Trophoblast cell (in vitro differentiated cells and primary cell): ENCODE measurements at regions not wholly inside any gene's neighbourhood (a gene's known extent, or its start where the extent isn't known, plus 50 kb on each side); places are given as distances from the start of the nearest gene placed in this dataset.
"Not testable (repeated sequence)": the region's sequence is repeated elsewhere in the genome, so short reads cannot be mapped to it uniquely, and the experiment has no call there.

Experiments
- DNase-seq, 2 donors: peaks; one replicate each; pipeline ENCODE4 v3.0.0-alpha.2; 2016
- H2AFZ ChIP-seq: 2 replicates; pipeline ENCODE4 v1.6.1; 2013; ENCODE audit warnings: low read length, moderate library complexity, mild to moderate bottlenecking; ENCODE audit not compliant: insufficient read depth, poor library complexity
- H2AK5ac ChIP-seq: 2 replicates; pipeline ENCODE4 v1.6.1; 2013; ENCODE audit warnings: mild to moderate bottlenecking, low read length
- H2BK120ac ChIP-seq: 2 replicates; pipeline ENCODE4 v1.6.1; 2013; ENCODE audit warnings: low read length, mild to moderate bottlenecking, moderate library complexity; ENCODE audit not compliant: insufficient read depth, poor library complexity
- H2BK12ac ChIP-seq: 2 replicates; pipeline ENCODE4 v1.6.1; 2013; ENCODE audit warnings: mild to moderate bottlenecking, low read length, moderate library complexity
- H2BK5ac ChIP-seq: 2 replicates; pipeline ENCODE4 v1.6.1; 2013; ENCODE audit warnings: low read length, low read depth, moderate library complexity, mild to moderate bottlenecking; ENCODE audit not compliant: poor library complexity
- H3K14ac ChIP-seq: 2 replicates; pipeline ENCODE4 v1.6.1; 2013; ENCODE audit warnings: mild to moderate bottlenecking, low read length
- H3K18ac ChIP-seq: 2 replicates; pipeline ENCODE4 v1.6.1; 2013; ENCODE audit warnings: mild to moderate bottlenecking, low read length
- H3K23ac ChIP-seq: 2 replicates; pipeline ENCODE4 v1.6.1; 2013; ENCODE audit warnings: low read length
- H3K27ac ChIP-seq: 2 replicates; pipeline ENCODE4 v1.5.1; 2013; ENCODE audit warnings: low read depth, mild to moderate bottlenecking, inconsistent platforms, low read length, moderate library complexity
- H3K27me3 ChIP-seq: 2 replicates; pipeline ENCODE4 v1.6.1; 2013; ENCODE audit warnings: inconsistent platforms, mild to moderate bottlenecking, low read length, moderate library complexity; ENCODE audit not compliant: insufficient read depth
- H3K36me3 ChIP-seq, 2 experiments: 1 replicate in 1 of 2; 2 replicates in 1 of 2; pipeline ENCODE4 v1.6.1; 2013; ENCODE audit warnings: low read length in 2 of 2, mild to moderate bottlenecking in 2 of 2, moderate library complexity in 1 of 2; ENCODE audit not compliant: insufficient read depth in 2 of 2, control insufficient read depth in 1 of 2
- H3K4ac ChIP-seq: 2 replicates; pipeline ENCODE4 v1.6.1; 2013; ENCODE audit warnings: low read depth, mild to moderate bottlenecking, low read length, moderate library complexity
- H3K4me1 ChIP-seq, 2 experiments: 1 replicate in 1 of 2; 2 replicates in 1 of 2; pipeline ENCODE4 v1.6.1; 2013; ENCODE audit warnings: low read length in 2 of 2, mild to moderate bottlenecking in 2 of 2, moderate library complexity in 1 of 2; ENCODE audit not compliant: insufficient read depth in 2 of 2, control insufficient read depth in 1 of 2
- H3K4me2 ChIP-seq: 2 replicates; pipeline ENCODE4 v1.6.1; 2013; ENCODE audit warnings: inconsistent platforms, mild to moderate bottlenecking, low read length, moderate library complexity
- H3K4me3 ChIP-seq: 2 replicates; pipeline ENCODE4 v1.5.1; 2013; ENCODE audit warnings: mild to moderate bottlenecking, low read depth, low read length, inconsistent platforms
- H3K79me1 ChIP-seq: one replicate; pipeline ENCODE4 v1.6.1; 2013; ENCODE audit warnings: low read length
- H3K79me2 ChIP-seq: 2 replicates; pipeline ENCODE4 v1.6.1; 2013; ENCODE audit warnings: low read length, mild to moderate bottlenecking; ENCODE audit not compliant: control insufficient read depth, insufficient read depth, poor library complexity
- H3K9ac ChIP-seq: 2 replicates; pipeline ENCODE4 v1.6.1; 2013; ENCODE audit warnings: mild to moderate bottlenecking, low read length
- H3K9me3 ChIP-seq: 2 replicates; pipeline ENCODE4 v1.6.1; 2013; ENCODE audit warnings: low read depth, mild to moderate bottlenecking, control low read depth, inconsistent platforms, low read length; ENCODE audit not compliant: insufficient read depth
- H4K12ac ChIP-seq: 2 replicates; pipeline ENCODE4 v1.6.1; 2013; ENCODE audit warnings: low read depth, mild to moderate bottlenecking, low read length, moderate library complexity
- H4K8ac ChIP-seq: 2 replicates; pipeline ENCODE4 v1.6.1; 2013; ENCODE audit warnings: low read depth, mild to moderate bottlenecking, low read length, moderate library complexity
- H4K91ac ChIP-seq: one replicate; pipeline ENCODE4 v1.6.1; 2013; ENCODE audit warnings: low read depth, mild to moderate bottlenecking, low read length, moderate library complexity
- WGBS: extraction: QIAGEN DNeasy Blood & Tissue Kit; methylation state at CpG from one replicate; pipeline ENCODE4 v1.1.7; 2013; ENCODE audit warnings: missing lambda C conversion rate; ENCODE audit not compliant: insufficient read length, insufficient coverage; ENCODE audit errors: extremely low coverage; 5-methylcytosine and 5-hydroxymethylcytosine counted together

GRCh38 chr15:53923741-53924140 is 54.5 kb upstream of the UNC13C start:
- not testable (repeated sequence) for H3K4me3 ChIP-seq, H3K4ac ChIP-seq, H4K12ac ChIP-seq, H4K91ac ChIP-seq, H3K4me1 ChIP-seq, H3K27me3 ChIP-seq, H3K36me3 ChIP-seq, H2BK120ac ChIP-seq, H3K14ac ChIP-seq, H3K23ac ChIP-seq, H3K18ac ChIP-seq, H2BK5ac ChIP-seq, H3K79me1 ChIP-seq, H2AK5ac ChIP-seq, H3K79me2 ChIP-seq, H3K9me3 ChIP-seq, H2BK12ac ChIP-seq, DNase-seq, H3K27ac ChIP-seq, H2AFZ ChIP-seq, H3K4me2 ChIP-seq, H3K9ac ChIP-seq, H4K8ac ChIP-seq
- WGBS = no CpG with 5 or more reads among the region's 13 CpGs

GRCh38 chr15:53918180-53919079 is 59.8 kb upstream of the UNC13C start:
- H3K23ac ChIP-seq = no peak overlapping the region
- H3K4me2 ChIP-seq = no peak overlapping the region
- no peaks in the 10 kb centered on the region for H3K9me3 ChIP-seq
- no peak overlapping the region for H2AFZ ChIP-seq
- H3K14ac ChIP-seq = no peak overlapping the region
- peak overlapping the region; percentile 53 for H2BK12ac ChIP-seq
- H3K36me3 ChIP-seq = no peaks in the 10 kb centered on the region
- no peaks in the 10 kb centered on the region for H3K27me3 ChIP-seq
- H3K79me1 ChIP-seq = no peaks in the 10 kb centered on the region
- H3K27ac ChIP-seq = no peak overlapping the region
- no peak overlapping the region for H3K9ac ChIP-seq
- peaks cover 2 to 3% of the 10 kb centered on the region in 2 experiments for H3K4me1 ChIP-seq
- DNase-seq = no peak
- no peak overlapping the region for H3K4me3 ChIP-seq
- no peak overlapping the region for H3K4ac ChIP-seq
- no peak overlapping the region for H4K8ac ChIP-seq
- no peak overlapping the region for H2BK5ac ChIP-seq
- no peak overlapping the region for H4K91ac ChIP-seq
- no peak overlapping the region for H2BK120ac ChIP-seq
- no peak overlapping the region for H4K12ac ChIP-seq
- WGBS = no CpG with 5 or more reads among the region's 11 CpGs
- no peak overlapping the region for H3K18ac ChIP-seq
- no peaks in the 10 kb centered on the region for H3K79me2 ChIP-seq
- H2AK5ac ChIP-seq = no peak overlapping the region

- Histone ChIP-seq H3K23ac (no peak overlapping the region), H3K27me3 (no peaks in the 10 kb centered on the region), H2AFZ (no peak overlapping the region), H2BK5ac (no peak overlapping the region), H2BK120ac (no peak overlapping the region), H2AK5ac (no peak overlapping the region), H4K12ac (no peak overlapping the region), H3K18ac (no peak overlapping the region), H3K9ac (no peak overlapping the region), H2BK12ac (no peak overlapping the region), H3K4me1 (peaks cover 2 to 3% of the 10 kb centered on the region in 2 experiments), H3K36me3 (no peaks in the 10 kb centered on the region), H3K79me1 (no peaks in the 10 kb centered on the region), H4K91ac (no peak overlapping the region), H3K14ac (no peak overlapping the region), H3K27ac (no peak overlapping the region), H4K8ac (no peak overlapping the region), H3K79me2 (no peaks in the 10 kb centered on the region), H3K4ac (no peak overlapping the region), H3K4me2 (no peak overlapping the region), H3K4me3 (no peak overlapping the region), H3K9me3 (no peaks in the 10 kb centered on the region)
- WGBS = no CpG with 5 or more reads among the region's 2 CpGs
- DNase-seq = no peak
Measured at GRCh38 chr15:53917109-53917508, 61.1 kb upstream of the UNC13C start.

GRCh38 chr15:53911431-53911830 is 66.8 kb upstream of the UNC13C start:
- H3K4me1 ChIP-seq = peaks cover 9% of the 10 kb centered on the region in 2 experiments
- H3K36me3 ChIP-seq = no peaks in the 10 kb centered on the region
- no peak for DNase-seq
- no peak overlapping the region for H3K4me2 ChIP-seq
- H4K91ac ChIP-seq = no peak overlapping the region
- no peaks in the 10 kb centered on the region for H3K27me3 ChIP-seq
- no peak overlapping the region for H3K23ac ChIP-seq
- no peak overlapping the region for H2AFZ ChIP-seq
- no peak overlapping the region for H2BK12ac ChIP-seq
- WGBS = no CpG with 5 or more reads among the region's 10 CpGs
- H3K14ac ChIP-seq = no peak overlapping the region
- no peaks in the 10 kb centered on the region for H3K79me2 ChIP-seq
- H3K18ac ChIP-seq = no peak overlapping the region
- H2AK5ac ChIP-seq = no peak overlapping the region
- no peak overlapping the region for H3K27ac ChIP-seq
- no peak overlapping the region for H3K9ac ChIP-seq
- no peak overlapping the region for H4K8ac ChIP-seq
- no peak overlapping the region for H2BK5ac ChIP-seq
- no peak overlapping the region for H3K4me3 ChIP-seq
- no peak overlapping the region for H4K12ac ChIP-seq
- no peak overlapping the region for H3K4ac ChIP-seq
- H3K9me3 ChIP-seq = no peaks in the 10 kb centered on the region
- no peak overlapping the region for H2BK120ac ChIP-seq
- peaks cover 5% of the 10 kb centered on the region for H3K79me1 ChIP-seq
